GM12878 (cell line): ENCODE measurements at regions not wholly inside any gene's neighbourhood (a gene's known extent, or its start where the extent isn't known, plus 50 kb on each side); places are given as distances from the start of the nearest gene placed in this dataset.
A peak's percentile ranks its signal among the peaks of the same experiment; 100 is the strongest.

Experiments
- ATF7 ChIP-seq: fragments of 450-650 bp; IDR thresholded peaks from 2 replicates; pipeline ENCODE4 v1.6.1; 2016; ENCODE audit warnings: low read depth, mild to moderate bottlenecking
- BCL11A ChIP-seq: IDR thresholded peaks from 2 replicates; pipeline ENCODE4 v1.6.1; 2011; ENCODE audit warnings: low read depth, low read length
- BHLHE40 ChIP-seq, 2 experiments: fragments of 450-650 bp in 1 of 2; IDR thresholded peaks; 2 replicates each; pipeline ENCODE4 v1.6.1; 2011 to 2017; ENCODE audit warnings: low read depth in 2 of 2, borderline replicate concordance in 1 of 2, improper control_type of control experiment in 1 of 2, low read length in 1 of 2, mild to moderate bottlenecking in 1 of 2
- CBX3 ChIP-seq: fragments of 200-600 bp; sonication (generic); IDR thresholded peaks from 2 replicates; pipeline ENCODE4 v1.6.1; 2016; ENCODE audit warnings: low read depth, borderline replicate concordance
- CTCF ChIP-seq, 3 experiments: IDR thresholded peaks in 2 of 3; conservative IDR thresholded peaks in 1 of 3; 2 replicates each; pipeline ENCODE4 v1.5.1; 2011; ENCODE audit warnings: low read depth in 3 of 3, low read length in 3 of 3, mild to moderate bottlenecking in 3 of 3, control low read depth in 2 of 3, moderate library complexity in 2 of 3, inconsistent platforms in 1 of 3, mixed read lengths in 1 of 3; ENCODE audit not compliant: control insufficient read depth in 2 of 3, insufficient read depth in 1 of 3; ENCODE audit errors: extremely low read depth in 1 of 3
- EED ChIP-seq: sonication (generic); IDR thresholded peaks from 2 replicates; pipeline ENCODE4 v1.6.1; 2016; ENCODE audit warnings: antibody characterized with exemption, low read depth
- ESRRA ChIP-seq: IDR thresholded peaks from 2 replicates; pipeline ENCODE4 v1.6.1; 2012; ENCODE audit warnings: mild to moderate bottlenecking, low read length, improper control_type of control experiment
- HDAC6 ChIP-seq: fragments of 200-600 bp; sonication (generic); IDR thresholded peaks from one replicate; pipeline ENCODE4 v1.8.0; 2017; ENCODE audit warnings: antibody characterized with exemption; ENCODE audit not compliant: unreplicated experiment
- KAT2A ChIP-seq: conservative IDR thresholded peaks from 2 replicates; pipeline ENCODE4 v1.6.1; 2011; ENCODE audit warnings: low read depth, low read length; ENCODE audit not compliant: control insufficient read depth
- NBN ChIP-seq: fragments of 450-650 bp; IDR thresholded peaks from 2 replicates; pipeline ENCODE4 v1.6.1; 2016
- NFIC ChIP-seq: IDR thresholded peaks from 2 replicates; pipeline ENCODE4 v1.6.1; 2012; ENCODE audit warnings: low read depth, mild to moderate bottlenecking, inconsistent platforms, low read length, moderate library complexity
- PML ChIP-seq: IDR thresholded peaks from 2 replicates; pipeline ENCODE4 v1.6.1; 2012; ENCODE audit warnings: low read length, inconsistent platforms
- POLR2AphosphoS5 ChIP-seq: IDR thresholded peaks from 2 replicates; pipeline ENCODE4 v1.6.1; 2011; ENCODE audit warnings: mild to moderate bottlenecking, low read length, inconsistent platforms
- SPI1 ChIP-seq: IDR thresholded peaks from 2 replicates; pipeline ENCODE4 v1.6.1; 2011; ENCODE audit warnings: low read depth, mild to moderate bottlenecking, low read length, moderate library complexity, borderline replicate concordance; ENCODE audit not compliant: insufficient read depth
- SUZ12 ChIP-seq: fragments of 200-600 bp; sonication (generic); IDR thresholded peaks from one replicate; pipeline ENCODE4 v1.6.1; 2018; ENCODE audit warnings: antibody characterized with exemption, mild to moderate bottlenecking; ENCODE audit not compliant: unreplicated experiment
- WRNIP1 ChIP-seq: IDR thresholded peaks from 2 replicates; pipeline ENCODE4 v1.6.1; 2011; ENCODE audit warnings: low read depth, low read length, improper control_type of control experiment, borderline replicate concordance
- TF ChIP-seq, protein P1 (sequence below): fragments of 450-650 bp; formaldehyde crosslinking; IDR thresholded peaks from 2 replicates; pipeline ENCODE4 v1.4.0; 2022; ENCODE audit warnings: mild to moderate bottlenecking, moderate library complexity
- TF ChIP-seq, protein P2 (sequence below): IDR thresholded peaks from 2 replicates; pipeline ENCODE4 v1.6.1; 2011; ENCODE audit warnings: borderline replicate concordance, low read depth, mild to moderate bottlenecking, moderate library complexity, low read length; ENCODE audit not compliant: insufficient read depth, poor library complexity, severe bottlenecking
- TF ChIP-seq, protein P3 (sequence below): fragments of 450-650 bp; formaldehyde crosslinking; IDR thresholded peaks from 2 replicates; pipeline ENCODE4 v1.5.0; 2022; ENCODE audit warnings: mild to moderate bottlenecking, missing genetic modification characterization
- TF ChIP-seq, protein P4 (sequence below): fragments of 450-650 bp; IDR thresholded peaks from 2 replicates; pipeline ENCODE4 v1.6.1; 2016; ENCODE audit warnings: mild to moderate bottlenecking

- TF ChIP-seq, protein P1, sequence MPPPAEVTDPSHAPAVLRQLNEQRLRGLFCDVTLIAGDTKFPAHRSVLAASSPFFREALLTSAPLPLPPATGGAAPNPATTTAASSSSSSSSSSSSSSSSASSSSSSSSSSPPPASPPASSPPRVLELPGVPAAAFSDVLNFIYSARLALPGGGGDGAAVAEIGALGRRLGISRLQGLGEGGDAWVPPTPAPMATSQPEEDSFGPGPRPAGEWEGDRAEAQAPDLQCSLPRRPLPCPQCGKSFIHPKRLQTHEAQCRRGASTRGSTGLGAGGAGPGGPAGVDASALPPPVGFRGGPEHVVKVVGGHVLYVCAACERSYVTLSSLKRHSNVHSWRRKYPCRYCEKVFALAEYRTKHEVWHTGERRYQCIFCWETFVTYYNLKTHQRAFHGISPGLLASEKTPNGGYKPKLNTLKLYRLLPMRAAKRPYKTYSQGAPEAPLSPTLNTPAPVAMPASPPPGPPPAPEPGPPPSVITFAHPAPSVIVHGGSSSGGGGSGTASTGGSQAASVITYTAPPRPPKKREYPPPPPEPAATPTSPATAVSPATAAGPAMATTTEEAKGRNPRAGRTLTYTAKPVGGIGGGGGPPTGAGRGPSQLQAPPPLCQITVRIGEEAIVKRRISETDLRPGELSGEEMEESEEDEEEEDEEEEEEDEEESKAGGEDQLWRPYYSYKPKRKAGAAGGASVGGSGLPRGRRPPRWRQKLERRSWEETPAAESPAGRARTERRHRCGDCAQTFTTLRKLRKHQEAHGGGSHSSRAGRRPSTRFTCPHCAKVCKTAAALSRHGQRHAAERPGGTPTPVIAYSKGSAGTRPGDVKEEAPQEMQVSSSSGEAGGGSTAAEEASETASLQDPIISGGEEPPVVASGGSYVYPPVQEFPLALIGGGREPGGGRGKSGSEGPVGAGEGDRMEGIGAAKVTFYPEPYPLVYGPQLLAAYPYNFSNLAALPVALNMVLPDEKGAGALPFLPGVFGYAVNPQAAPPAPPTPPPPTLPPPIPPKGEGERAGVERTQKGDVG: no peak
- TF ChIP-seq CBX3 (no peak), ESRRA (no peak), BCL11A (peak; percentile 13; the same call in 1 of the 2 replicates), WRNIP1 (no peak), HDAC6 (no peak), NBN (no peak), EED (peak; percentile 60), ATF7 (0 out of 2 replicates have a peak, but pooled peaks have one; percentile 11), PML (no peak), POLR2AphosphoS5 (peak; percentile 36; the same call in 1 of the 2 replicates), BHLHE40 (IDR thresholded peaks at IDR 0.05; ENCODE audit: borderline replicate concordance in 1 of 2, low read depth in 2 of 2, low read length in 1 of 2) (peak; percentile 81 to 87), NFIC (no peak), KAT2A (no peak), SPI1 (no peak), CTCF (IDR thresholded peaks at IDR 0.05 in 2 of 3, conservative IDR thresholded peaks at IDR 0.05 in 1 of 3; ENCODE audit: control insufficient read depth in 2 of 3, extremely low read depth in 1 of 3, insufficient read depth in 1 of 3, low read depth in 3 of 3, low read length in 3 of 3) (no peak), SUZ12 (no peak)
- TF ChIP-seq, protein P2, sequence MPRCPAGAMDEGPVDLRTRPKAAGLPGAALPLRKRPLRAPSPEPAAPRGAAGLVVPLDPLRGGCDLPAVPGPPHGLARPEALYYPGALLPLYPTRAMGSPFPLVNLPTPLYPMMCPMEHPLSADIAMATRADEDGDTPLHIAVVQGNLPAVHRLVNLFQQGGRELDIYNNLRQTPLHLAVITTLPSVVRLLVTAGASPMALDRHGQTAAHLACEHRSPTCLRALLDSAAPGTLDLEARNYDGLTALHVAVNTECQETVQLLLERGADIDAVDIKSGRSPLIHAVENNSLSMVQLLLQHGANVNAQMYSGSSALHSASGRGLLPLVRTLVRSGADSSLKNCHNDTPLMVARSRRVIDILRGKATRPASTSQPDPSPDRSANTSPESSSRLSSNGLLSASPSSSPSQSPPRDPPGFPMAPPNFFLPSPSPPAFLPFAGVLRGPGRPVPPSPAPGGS: peak; percentile 76
- TF ChIP-seq, protein P3, sequence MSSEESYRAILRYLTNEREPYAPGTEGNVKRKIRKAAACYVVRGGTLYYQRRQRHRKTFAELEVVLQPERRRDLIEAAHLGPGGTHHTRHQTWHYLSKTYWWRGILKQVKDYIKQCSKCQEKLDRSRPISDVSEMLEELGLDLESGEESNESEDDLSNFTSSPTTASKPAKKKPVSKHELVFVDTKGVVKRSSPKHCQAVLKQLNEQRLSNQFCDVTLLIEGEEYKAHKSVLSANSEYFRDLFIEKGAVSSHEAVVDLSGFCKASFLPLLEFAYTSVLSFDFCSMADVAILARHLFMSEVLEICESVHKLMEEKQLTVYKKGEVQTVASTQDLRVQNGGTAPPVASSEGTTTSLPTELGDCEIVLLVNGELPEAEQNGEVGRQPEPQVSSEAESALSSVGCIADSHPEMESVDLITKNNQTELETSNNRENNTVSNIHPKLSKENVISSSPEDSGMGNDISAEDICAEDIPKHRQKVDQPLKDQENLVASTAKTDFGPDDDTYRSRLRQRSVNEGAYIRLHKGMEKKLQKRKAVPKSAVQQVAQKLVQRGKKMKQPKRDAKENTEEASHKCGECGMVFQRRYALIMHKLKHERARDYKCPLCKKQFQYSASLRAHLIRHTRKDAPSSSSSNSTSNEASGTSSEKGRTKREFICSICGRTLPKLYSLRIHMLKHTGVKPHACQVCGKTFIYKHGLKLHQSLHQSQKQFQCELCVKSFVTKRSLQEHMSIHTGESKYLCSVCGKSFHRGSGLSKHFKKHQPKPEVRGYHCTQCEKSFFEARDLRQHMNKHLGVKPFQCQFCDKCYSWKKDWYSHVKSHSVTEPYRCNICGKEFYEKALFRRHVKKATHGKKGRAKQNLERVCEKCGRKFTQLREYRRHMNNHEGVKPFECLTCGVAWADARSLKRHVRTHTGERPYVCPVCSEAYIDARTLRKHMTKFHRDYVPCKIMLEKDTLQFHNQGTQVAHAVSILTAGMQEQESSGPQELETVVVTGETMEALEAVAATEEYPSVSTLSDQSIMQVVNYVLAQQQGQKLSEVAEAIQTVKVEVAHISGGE (CRISPR knock-in tag): no peak
- TF ChIP-seq, protein P4, sequence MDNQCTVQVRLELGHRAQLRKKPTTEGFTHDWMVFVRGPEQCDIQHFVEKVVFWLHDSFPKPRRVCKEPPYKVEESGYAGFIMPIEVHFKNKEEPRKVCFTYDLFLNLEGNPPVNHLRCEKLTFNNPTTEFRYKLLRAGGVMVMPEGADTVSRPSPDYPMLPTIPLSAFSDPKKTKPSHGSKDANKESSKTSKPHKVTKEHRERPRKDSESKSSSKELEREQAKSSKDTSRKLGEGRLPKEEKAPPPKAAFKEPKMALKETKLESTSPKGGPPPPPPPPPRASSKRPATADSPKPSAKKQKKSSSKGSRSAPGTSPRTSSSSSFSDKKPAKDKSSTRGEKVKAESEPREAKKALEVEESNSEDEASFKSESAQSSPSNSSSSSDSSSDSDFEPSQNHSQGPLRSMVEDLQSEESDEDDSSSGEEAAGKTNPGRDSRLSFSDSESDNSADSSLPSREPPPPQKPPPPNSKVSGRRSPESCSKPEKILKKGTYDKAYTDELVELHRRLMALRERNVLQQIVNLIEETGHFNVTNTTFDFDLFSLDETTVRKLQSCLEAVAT: peak; percentile 69
Observed at GRCh38 chr10:123390874-123391273, 236.7 kb downstream of the BUB3 start (continued).
